Upper lobe of left lung (tissue), 4 donors: ENCODE measurements at regions not wholly inside any gene's neighbourhood (a gene's known extent, or its start where the extent isn't known, plus 50 kb on each side); places are given as distances from the start of the nearest gene placed in this dataset.

ENCODE experiments used
- EP300 ChIP-seq, 4 donors: sonication (generic); formaldehyde crosslinking; IDR thresholded peaks; one replicate each; pipeline ENCODE4 v1.5.1; 2017; ENCODE audit warnings: antibody characterized with exemption in 4 of 4, control low read depth in 2 of 4
- POLR2A ChIP-seq, 4 donors: fragments of 450-650 bp; IDR thresholded peaks; one replicate each; pipeline ENCODE4 v1.5.1; 2016 to 2017; ENCODE audit warnings: antibody characterized with exemption in 4 of 4, mild to moderate bottlenecking in 2 of 4
- POLR2AphosphoS5 ChIP-seq, 2 donors: sonication (generic); formaldehyde crosslinking; IDR thresholded peaks; one replicate each; pipeline ENCODE4 v1.5.1; 2017; ENCODE audit warnings: antibody characterized with exemption in 2 of 2
- TF ChIP-seq, protein P1 (sequence below), 6 experiments: fragments of 450-650 bp in 4 of 6; fragments of 200-600 bp in 2 of 6; sonication (generic) in 2 of 6; IDR thresholded peaks; one replicate each; pipeline ENCODE4 v1.5.1; 2016 to 2019; ENCODE audit warnings: antibody characterized with exemption in 6 of 6

GRCh38 chr7:72465521-72465920, 53.4 kb upstream of the CALN1 start:
- TF ChIP-seq, protein P1, sequence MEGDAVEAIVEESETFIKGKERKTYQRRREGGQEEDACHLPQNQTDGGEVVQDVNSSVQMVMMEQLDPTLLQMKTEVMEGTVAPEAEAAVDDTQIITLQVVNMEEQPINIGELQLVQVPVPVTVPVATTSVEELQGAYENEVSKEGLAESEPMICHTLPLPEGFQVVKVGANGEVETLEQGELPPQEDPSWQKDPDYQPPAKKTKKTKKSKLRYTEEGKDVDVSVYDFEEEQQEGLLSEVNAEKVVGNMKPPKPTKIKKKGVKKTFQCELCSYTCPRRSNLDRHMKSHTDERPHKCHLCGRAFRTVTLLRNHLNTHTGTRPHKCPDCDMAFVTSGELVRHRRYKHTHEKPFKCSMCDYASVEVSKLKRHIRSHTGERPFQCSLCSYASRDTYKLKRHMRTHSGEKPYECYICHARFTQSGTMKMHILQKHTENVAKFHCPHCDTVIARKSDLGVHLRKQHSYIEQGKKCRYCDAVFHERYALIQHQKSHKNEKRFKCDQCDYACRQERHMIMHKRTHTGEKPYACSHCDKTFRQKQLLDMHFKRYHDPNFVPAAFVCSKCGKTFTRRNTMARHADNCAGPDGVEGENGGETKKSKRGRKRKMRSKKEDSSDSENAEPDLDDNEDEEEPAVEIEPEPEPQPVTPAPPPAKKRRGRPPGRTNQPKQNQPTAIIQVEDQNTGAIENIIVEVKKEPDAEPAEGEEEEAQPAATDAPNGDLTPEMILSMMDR (IDR thresholded peaks at IDR 0.05): no peak
- TF ChIP-seq POLR2AphosphoS5 (IDR thresholded peaks at IDR 0.05) (no peak), EP300 (IDR thresholded peaks at IDR 0.05) (no peak), POLR2A (IDR thresholded peaks at IDR 0.05) (no peak)
